Body of pancreas (tissue), 4 donors: ENCODE measurements at regions not wholly inside any gene's neighbourhood (a gene's known extent, or its start where the extent isn't known, plus 50 kb on each side); places are given as distances from the start of the nearest gene placed in this dataset.

Experiments
- CTCF ChIP-seq, 7 experiments: fragments of 450-650 bp in 4 of 7; fragments of 200-600 bp in 3 of 7; sonication (generic) in 3 of 7; IDR thresholded peaks; one replicate each; pipeline ENCODE4 v1.5.1; 2016 to 2019; ENCODE audit warnings: antibody characterized with exemption in 7 of 7
- POLR2A ChIP-seq, 3 donors: fragments of 450-650 bp; IDR thresholded peaks; one replicate each; pipeline ENCODE4 v1.6.1; 2016; ENCODE audit warnings: antibody characterized with exemption in 3 of 3, mild to moderate bottlenecking in 2 of 3

- TF ChIP-seq CTCF (IDR thresholded peaks at IDR 0.05) (no peak), POLR2A (IDR thresholded peaks at IDR 0.05) (no peak)
These were observed 120.9 kb upstream of the MLN start for GRCh38 chr6:33924681-33925080.
